GM21723 (cell line): ENCODE measurements at regions not wholly inside any gene's neighbourhood (a gene's known extent, or its start where the extent isn't known, plus 50 kb on each side); places are given as distances from the start of the nearest gene placed in this dataset.
"Not testable (repeated sequence)": the region's sequence is repeated elsewhere in the genome, so short reads cannot be mapped to it uniquely, and the experiment has no call there.

Source experiments
- ATAC-seq: cut with Tn5 transposase; IDR thresholded peaks from one replicate; pipeline ENCODE4 v1.9.1; 2021; ENCODE audit warnings: mild to moderate bottlenecking, moderate library complexity; ENCODE audit not compliant: unreplicated experiment

DNA sequence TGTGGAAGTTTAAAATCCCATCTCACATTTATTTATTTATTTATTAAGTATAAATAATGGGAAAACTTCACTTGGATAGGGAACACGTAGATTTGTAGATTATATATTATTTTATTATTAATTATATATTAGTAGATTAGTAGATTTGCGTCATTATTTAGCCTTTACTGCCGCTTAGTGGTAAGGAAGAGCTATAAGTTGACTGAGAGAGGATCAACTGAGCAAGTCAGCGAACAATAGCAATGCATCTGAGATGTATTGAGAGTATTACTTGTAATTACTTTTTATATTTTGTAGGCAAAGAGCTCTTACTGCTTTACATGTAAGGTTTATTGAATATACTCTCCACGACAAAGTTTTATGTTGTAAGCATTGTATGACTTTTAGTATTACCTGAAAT is 244.5 kb upstream of the ANKRD30A start:
- ATAC-seq, result no peak

DNA sequence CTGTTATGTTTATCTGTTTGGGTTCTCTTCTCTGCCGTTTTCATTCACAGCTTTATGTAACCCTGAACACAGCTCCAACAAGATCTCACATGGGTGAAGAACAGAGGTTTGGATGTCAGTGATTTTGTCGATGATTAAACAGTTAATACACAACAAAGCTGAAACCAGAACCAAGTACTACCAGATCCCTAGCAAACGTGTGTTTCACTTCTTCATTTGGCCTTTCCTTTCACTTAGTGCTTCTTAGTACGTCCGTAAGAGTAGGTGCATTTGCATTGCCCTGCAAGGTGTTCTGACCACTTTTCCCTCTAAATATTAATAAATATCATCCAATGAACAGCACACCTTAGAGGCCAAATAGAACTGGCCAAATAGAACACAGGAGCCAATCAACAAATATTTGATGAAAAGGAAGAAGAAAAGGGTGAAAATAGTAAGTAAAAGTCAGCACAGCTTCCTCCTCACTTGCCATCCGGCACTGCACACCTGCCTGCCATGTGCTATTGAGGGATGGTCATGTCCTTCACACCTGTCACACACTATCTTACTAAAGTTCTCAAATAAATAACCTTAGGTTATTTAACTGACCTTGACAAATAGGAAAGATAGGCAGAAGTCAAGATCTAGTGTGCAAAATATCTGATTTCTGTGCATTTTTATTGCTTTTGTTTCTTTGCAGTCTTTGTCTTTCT is 252.6 kb upstream of the ANKRD30A start:
- no peak for ATAC-seq

DNA sequence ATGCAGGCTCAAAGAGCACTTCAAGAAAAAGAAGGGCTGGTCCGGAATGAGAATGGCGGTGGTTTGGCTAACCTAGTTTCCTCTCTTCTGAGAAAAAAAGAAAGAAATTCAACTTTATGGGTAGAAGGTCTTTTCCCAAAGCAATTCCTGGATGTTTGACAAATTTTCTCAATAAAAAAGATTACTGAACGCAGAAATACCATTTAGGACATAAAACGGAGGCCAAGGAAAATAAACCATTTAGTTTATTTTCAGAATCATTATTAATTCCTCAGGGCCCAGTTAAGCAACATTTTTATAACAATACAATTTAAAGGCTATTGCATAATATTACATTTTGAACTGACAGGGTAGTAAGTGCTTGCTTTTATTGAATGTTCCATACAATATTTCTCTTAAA is 284.6 kb upstream of the ANKRD30A start:
- ATAC-seq, result no peak

DNA sequence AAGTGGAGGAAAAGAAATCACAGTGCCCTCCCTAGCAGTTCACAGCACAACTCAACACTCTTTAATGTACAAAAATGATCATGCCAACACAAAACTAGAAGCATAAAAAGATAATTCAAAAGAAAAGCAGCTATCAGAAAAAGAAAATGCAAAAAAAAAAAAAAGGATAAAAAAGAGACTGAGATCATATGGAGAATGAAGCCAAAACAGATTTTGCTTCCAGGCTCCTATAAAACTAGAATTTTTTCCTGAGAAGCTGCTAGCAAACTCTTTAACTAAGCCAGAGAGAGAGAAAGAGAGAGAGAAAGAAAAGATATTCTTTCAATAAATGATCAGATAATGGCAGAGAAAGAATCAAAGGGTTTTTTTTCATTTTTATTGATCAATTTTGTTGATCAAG is 288.0 kb upstream of the ANKRD30A start:
- no peak for ATAC-seq

DNA sequence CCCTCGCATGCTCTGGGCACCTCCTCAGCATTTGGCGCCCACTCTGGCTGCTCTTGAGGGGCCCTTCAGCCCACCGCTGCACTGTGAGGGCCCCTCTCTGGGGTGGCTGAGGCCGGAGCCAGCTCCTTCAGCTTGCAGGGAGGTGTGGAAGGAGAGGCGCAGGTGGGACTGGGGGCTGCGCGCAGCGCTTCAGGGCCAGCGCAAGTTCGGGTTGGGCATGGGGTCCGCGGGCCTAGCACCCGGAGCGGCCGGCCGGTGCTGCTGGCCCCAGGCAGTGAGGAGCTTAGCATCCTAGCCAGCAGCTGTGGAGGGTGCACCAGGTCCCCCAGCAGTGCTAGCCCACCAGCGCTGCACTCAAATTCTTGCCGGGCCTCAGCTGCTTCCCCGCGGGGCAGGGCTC is 305.6 kb upstream of the ANKRD30A start:
- no peak for ATAC-seq

DNA sequence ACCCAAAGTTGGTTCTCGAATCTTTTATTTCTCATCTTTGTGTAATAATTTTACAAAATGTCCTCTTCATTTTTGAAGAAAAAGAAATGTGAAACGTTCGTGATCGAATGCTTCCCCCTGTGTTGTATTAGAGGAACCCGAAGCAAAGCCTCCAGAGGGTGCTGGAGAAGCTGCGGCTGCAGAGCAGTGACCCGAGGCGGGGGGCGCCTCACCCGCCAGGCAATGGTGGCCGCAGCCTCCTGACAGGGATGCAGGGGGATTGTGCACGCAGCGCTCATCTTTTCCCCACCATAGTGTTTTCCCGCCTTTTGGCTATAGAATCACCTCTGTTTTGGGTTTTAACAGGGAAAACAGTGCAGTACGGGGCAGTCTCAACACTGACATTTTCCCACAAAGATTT is 307.5 kb upstream of the ANKRD30A start:
- ATAC-seq, result no peak

DNA sequence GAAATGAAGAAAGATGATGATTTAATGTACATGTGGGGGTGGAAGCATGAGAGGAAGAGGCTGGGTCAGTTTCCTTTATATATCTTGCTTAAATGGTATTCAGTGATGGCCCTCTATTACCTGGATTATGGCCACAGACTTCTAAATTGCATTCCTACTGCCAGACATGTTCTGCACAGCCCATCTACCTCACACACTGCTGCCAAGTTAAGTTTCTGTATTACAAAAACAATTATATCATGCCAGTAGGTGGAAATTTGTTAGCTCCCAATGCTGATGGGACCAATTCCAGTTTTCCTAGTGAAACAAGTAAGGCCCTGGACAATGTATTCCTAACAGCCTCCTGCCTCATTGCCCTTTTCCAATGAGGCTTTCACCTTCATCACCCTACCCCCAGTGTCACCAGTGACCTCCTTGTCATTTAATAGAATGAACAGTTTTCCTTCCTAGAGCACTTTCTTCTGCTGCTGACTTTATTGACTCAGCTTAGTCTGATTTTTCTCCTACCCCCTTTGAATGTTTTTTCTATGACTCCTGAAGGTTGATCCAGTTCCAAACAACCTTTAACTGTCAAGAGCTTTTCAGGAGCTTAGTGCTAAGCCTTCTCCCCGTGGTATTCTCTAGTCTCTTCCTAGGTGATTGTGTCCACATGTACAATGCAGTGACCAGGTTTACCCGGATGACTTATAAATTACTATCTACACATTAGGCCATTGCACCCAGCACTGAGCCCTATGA is 316.6 kb upstream of the ANKRD30A start:
- no peak for ATAC-seq

DNA sequence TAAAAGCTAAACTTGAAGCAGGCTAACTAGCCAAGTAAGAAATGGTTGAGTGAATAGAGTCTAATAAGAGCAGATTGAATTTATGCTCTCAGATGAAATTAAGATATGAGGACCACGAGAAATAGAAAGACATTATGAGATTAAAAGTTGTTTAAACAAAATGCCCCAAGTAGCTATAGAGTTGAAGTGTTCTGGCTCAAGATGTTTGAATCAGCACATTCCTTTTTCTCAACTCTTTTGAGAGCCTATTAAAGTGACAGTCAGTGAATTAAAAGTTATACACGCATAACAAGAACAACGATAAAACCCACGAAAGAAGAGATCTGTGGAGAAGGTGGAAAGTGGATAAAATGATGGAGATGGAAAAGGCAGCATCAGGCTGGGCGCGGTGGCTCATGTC is 322.2 kb upstream of the ANKRD30A start:
- ATAC-seq, result no peak

DNA sequence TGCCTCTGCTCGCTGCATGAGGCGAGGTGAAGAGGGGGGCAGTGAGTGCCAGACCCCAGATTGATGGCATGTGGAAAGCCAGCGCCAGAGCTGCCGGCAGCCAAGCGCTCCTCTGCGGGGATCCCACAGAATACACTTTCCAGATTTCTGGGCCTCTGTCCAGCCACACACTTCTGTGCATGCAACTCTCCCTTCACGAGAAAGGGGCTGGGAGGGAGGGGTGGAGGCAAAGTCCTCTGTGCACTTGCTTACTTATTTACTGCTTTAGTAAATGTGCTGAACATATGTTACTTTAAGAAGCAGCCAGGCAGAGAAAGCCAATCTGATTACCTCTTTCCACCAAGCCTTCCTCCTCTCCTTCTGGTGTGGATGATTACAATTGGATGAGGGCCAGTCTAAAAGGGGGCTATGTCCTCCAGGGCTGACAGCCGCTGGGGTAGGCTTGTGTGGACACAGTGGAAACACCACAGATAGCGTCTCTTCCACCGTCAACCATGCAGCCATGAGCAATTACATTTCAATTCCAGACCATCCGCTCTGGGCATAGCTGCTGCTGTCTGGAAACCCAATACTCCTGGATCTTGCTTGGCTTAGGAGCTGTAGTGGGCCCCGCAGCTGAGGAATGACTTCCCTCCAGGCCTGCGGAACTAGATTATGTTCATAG is 322.8 kb upstream of the ANKRD30A start:
- no peak for ATAC-seq

DNA sequence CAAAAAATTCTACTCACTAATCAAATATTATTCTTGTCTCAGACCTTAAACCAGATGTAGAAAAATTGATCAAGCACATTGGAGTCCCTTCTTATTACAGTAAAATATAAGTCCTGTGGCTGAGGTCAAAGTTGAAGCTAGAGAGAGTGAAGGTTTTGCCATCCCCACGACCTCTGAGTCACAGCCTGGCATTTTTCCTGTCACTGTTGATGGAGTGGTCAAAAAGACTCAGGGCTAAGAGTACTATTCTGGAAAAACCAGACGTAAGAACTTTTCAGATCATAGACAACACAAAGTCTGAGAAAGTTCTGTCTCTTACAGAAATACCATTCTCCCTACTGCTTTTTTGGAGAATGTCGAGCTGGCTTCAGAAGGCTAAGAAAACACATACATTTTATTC is 323.7 kb upstream of the ANKRD30A start:
- ATAC-seq, result no peak

DNA sequence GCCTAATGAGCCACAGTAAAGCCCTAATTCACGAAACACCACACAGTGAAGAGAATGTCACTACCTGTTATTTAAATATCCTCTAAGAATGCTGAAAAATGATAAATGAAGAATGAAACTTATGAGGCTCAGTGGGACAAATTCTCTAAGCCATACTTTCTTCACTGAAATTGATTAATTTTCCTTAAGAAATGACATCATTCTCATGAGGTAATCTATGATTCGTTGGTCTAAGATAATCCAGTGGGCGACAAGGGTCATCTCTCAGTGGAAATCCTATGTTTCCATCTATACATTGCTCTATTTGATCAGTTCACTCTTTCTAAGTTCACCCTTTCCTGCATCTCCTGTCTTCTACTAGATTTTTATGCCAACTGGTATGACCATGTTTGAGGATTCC is 330.4 kb upstream of the ANKRD30A start:
- ATAC-seq, result no peak

DNA sequence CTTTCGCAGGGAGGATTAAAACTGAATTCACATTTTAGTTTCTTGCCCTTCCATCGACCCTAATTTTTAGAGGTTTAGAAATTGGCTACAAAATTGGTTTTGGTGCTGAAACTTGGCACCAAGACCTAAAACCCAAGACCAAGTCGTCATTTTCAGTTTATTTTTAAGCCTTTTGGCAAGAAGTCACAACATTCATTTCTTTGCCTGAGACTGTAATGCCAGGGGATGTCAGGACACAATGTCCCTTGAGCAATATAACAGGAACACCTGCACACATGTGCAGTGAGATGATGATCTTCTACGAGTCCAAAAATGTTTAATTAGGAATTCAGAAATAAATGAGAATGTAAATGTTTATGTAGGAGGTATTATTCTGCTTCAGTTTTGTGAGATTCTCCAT is 335.4 kb upstream of the ANKRD30A start:
- no peak for ATAC-seq

DNA sequence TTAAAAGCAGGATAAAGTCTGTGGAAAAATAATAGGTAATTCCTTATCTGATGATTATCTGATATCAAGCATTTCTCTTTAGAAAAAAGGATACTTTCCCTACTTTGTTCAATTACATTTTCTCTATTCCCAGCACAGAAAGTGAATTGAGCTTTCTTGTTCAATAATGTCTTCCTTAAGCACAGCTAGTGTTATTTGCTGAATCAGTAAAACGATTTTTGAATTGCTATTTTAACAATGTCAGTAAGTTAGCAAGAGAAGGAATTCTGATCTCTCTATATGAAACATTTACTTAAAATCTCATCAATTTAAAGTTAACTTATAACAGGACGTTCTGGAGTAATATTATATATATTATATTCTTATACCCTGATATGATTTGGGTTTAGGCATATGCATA is 337.2 kb upstream of the ANKRD30A start:
- ATAC-seq, result no peak

DNA sequence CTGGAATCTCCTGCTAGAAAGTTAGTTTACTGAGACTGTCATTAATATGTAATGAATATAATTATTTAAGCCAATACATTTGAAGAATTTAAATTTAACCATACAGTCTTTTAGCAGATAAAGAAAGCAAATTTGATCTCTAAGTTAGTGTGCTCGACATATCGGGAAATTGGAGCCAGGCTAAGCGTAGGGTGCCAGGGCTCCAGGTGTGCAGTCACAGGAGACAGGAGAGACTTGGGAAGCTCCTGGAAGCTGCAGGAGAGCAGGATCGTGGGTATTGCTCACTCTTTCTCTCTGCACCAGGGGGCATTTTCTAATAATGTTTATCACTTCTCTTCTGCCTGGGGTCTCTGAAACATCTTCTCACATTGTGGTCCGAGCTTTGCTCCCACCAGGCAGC is 342.0 kb upstream of the ANKRD30A start:
- ATAC-seq, result no peak

DNA sequence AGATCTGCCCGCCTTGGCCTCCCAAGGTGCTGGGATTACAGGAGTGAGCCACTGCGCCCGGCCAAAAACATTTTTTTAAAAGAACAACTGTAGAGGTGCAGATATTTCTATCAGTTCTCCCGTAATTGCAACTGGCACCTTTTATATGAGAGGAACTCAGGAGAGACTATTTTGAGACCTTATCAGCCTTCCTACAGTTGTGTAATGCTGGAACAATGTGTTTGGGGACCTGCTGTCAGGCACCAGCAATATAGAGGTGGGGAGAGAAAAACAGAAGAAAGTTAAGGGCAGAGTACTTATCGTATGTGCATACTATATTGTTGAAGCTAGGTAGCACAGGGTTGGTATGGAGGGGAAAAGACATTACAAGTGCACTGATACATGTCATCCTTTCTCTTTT is 343.8 kb upstream of the ANKRD30A start:
- ATAC-seq, result no peak

DNA sequence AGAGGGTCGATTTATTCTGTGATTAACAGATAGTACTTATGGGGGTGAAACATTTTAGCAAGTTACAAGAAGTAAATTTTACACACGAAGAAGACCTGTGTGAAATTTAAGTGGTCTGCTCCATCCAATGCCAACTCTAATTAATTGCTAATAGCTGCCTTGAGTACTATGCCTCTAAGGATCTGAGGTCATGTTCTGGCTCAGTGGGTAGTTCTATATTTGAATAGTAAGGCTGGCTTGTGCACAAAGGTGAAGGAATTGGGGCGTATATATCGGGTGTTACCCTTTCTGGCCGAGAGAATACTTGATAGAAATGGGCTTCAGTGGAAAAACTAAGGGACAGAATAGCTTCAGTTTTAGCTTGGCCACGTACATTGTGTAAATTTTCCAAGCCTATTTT is 345.2 kb upstream of the ANKRD30A start:
- ATAC-seq, result no peak

DNA sequence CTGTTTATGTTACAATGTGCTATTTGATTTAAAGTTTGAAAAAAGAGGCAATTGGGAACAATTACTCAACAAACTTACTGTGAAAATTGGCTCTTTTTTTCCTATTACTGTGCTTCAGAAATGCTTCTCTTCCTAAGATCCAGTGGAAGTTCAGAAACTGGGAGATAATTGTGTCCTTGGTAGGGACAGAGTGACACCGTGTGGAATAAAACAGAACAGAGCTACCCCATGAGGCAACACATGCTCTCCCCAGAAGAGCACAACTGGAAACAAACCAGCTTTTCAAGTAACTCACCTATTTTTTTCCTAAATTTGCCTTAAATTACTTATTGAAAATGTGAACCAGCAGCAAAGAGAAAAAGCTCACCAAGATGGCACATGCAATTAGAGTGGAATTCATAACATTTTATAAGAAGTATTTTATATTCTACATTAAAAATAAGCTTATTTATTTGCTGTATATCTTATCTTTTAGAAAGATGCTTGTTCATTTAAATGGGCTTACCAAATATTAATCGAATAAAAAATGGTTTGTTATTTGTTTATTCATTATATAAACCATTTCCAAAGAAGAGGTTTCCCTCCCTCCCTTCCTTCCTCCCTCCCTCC is 346.1 kb upstream of the ANKRD30A start:
- no peak for ATAC-seq

DNA sequence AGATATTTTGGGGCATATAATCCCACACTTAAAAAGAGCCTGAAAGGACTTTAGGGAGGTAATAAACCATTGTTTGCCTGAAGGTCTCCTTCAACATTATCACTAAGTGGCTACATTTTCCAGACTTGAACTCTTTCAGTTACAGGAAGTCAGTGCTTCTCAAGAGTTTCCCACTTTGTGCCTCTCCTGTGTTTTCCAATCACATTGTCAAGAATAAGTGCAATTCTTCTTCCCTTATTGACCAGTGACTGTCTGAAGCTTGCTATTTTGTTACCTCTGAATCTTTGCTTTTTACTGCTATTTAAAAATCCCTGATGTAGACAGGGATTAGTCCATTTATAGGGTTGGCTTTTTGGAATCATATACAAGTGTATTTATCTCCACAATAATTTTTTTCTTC is 346.7 kb upstream of the ANKRD30A start:
- no peak for ATAC-seq

DNA sequence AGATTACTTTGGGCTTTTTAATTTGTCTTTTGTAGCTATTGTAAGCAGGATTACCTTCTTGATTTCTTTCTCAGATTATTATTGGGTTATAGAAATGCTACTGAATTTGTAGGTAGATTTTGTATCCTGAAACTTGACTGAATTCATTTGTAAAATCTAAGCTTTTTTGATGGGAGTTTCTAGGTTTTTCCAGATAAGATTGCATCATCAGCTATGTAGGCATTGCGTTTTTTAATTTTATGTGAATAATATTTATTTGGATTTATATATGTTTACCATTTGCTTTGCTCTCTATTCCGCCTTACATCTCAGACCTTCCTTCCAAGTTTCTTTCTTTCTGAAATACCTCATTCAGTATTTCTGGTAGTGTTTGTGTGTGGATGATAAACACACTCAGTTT is 351.7 kb upstream of the ANKRD30A start:
- ATAC-seq, result no peak

DNA sequence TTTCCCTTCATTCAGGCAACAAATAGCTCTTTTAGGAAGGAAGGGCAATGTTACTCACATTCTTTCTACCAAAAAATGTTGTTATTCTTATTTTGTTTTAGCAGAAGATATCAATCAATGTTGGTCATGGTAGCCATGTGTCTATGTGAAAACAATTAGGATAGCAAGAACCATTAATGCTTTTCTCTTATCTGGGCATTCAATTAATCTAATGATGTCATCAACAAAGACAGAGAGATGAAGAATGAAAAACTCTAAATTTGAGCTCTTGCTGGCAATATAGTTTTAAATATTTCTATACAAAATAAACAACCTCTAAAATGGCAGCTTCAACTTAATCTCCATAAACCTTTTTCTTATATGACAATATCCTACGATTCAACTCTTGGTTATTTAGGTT is 353.7 kb upstream of the ANKRD30A start:
- no peak for ATAC-seq

DNA sequence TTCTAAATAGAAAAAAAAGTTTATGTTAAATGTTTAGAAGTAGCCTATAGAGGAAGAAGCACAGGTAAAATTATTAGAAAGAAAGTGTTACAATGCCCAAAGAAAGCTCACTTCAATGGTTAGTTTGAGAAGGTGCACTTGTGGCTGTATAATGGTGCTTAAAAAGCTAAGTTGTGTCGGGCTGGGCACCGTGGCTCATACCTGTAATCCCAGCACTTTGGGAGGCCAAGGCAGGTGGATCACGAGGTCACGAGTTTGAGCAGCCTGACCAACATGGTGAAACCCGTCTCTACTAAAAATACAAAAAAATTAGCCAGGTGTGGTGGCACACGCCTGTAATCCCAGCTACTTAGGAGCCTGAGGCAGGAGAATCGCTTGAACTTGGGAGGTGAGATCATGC is 355.7 kb upstream of the ANKRD30A start:
- not testable (repeated sequence) for ATAC-seq

DNA sequence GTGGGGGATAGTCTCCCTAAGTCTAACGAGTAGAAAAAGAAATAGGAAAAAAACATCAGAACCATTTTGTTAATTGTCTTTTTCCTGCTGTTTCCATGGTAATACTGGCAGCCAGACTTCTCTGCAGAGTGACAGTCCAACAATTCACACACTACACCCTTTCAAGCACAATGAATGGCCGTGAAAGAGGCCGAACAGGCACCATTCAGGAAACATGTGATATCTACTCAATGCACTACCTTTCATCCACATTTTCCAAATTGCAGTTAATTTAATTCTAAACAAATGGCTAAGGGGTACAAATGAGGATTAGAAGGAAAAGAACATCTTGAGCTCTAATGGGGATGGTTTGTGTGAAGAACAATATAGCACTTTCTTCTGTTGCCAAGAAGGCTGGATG is 358.5 kb upstream of the ANKRD30A start:
- ATAC-seq, result no peak
